ENCODE measurements at regions not wholly inside any gene's neighbourhood (a gene's known extent, or its start where the extent isn't known, plus 50 kb on each side); places are given as distances from the start of the nearest gene placed in this dataset.
A peak's percentile ranks its signal among the peaks of the same experiment; 100 is the strongest.

DNA sequence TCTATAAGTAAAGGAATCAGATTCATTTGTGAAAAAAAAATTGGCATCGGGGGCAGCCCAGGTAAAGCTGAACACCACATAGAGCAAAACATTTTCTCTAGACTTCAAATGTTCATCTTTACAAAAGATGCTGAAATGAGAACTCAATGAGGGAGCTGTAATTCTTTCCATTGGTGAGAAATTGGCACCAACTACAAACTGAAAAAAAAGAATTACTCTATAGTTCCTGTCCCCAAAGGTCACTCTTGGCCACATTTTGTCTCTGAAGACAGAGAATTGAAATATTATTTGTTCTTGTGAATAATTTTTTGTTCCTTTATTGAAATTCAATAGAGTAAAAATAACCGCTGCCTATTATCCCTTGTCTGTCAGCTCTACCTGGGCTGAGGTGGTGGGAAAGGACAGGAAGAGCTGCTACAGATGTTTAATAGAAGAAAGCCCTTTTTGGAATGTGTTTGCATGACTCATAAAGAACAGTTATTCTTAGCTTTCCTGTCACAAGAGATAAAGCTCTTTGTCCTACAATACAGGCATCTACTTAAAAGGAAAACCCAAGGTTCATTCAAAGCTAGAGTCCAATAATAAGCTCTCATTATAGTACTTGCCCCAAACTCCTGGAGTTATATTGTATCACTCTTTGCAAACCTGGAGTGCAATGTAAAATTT is 380.1 kb upstream of the KITLG start:
- H3K27ac ChIP-seq (ENCODE audit: low read depth in 1 of 2, low read length in 1 of 2), result peak overlapping the region in 1 of 2 donors; percentile 45
- 68 to 74% methylated on average over 2 of the region's 2 CpGs for WGBS, 2 donors
- TF ChIP-seq, protein P1, sequence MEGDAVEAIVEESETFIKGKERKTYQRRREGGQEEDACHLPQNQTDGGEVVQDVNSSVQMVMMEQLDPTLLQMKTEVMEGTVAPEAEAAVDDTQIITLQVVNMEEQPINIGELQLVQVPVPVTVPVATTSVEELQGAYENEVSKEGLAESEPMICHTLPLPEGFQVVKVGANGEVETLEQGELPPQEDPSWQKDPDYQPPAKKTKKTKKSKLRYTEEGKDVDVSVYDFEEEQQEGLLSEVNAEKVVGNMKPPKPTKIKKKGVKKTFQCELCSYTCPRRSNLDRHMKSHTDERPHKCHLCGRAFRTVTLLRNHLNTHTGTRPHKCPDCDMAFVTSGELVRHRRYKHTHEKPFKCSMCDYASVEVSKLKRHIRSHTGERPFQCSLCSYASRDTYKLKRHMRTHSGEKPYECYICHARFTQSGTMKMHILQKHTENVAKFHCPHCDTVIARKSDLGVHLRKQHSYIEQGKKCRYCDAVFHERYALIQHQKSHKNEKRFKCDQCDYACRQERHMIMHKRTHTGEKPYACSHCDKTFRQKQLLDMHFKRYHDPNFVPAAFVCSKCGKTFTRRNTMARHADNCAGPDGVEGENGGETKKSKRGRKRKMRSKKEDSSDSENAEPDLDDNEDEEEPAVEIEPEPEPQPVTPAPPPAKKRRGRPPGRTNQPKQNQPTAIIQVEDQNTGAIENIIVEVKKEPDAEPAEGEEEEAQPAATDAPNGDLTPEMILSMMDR (IDR thresholded peaks at IDR 0.05; ENCODE audit: control extremely low read depth, extremely low read depth), result no peak
- no peak overlapping the region for H3K4me3 ChIP-seq
- H3K9me3 ChIP-seq (ENCODE audit: control insufficient read depth in 4 of 4, insufficient read depth in 3 of 4, low read length in 3 of 4), result no peaks in the 10 kb centered on the region
- no peaks in the 10 kb centered on the region for H3K36me3 ChIP-seq (ENCODE audit: control insufficient read depth in 4 of 4, insufficient read depth in 4 of 4, low read length in 4 of 4)
- DNase-seq, result peak in 2 of 3 donors; percentile 15 to 40
- H3K9ac ChIP-seq (ENCODE audit: insufficient read depth in 1 of 2, low read length in 2 of 2), result no peak overlapping the region
- no peak for ATAC-seq (ENCODE audit: insufficient read depth, low FRiP score)
- H3K27me3 ChIP-seq (ENCODE audit: control insufficient read depth in 3 of 3, insufficient read depth in 3 of 3, low read length in 2 of 3), result no peaks in the 10 kb centered on the region
- H3K4me1 ChIP-seq (ENCODE audit: control insufficient read depth in 5 of 5, insufficient read depth in 5 of 5, low read length in 5 of 5), result peaks cover 0 to 4% (median 0%) of the 10 kb centered on the region in 5 donors

DNA sequence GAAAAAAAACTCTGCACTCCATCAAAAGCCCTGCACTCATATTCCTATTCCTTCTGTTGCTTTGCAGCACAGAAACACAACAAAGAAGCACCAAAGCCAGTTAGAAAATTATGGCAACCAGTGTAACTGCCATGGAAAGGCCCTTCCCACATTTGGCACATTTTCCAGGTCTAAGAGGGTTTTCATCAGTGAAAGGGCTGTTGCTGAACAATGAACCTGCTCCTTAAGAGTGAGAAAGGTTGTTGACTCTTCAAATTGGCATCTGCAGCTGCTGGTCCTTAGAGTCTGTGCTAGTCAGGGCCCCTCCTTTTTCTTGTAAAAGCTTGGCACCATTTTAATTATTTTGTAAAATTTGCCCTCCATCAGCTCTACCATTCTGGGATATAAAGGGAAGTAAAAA is 378.7 kb upstream of the KITLG start:
- no peak for ATAC-seq (ENCODE audit: insufficient read depth, low FRiP score)
- H3K27ac ChIP-seq (ENCODE audit: low read depth in 1 of 2, low read length in 1 of 2), result peak overlapping the region in 1 of 2 donors; percentile 47
- TF ChIP-seq, protein P1 (IDR thresholded peaks at IDR 0.05; ENCODE audit: control extremely low read depth, extremely low read depth), result no peak

GRCh38 chr12:88958153-88958552 is 377.9 kb upstream of the KITLG start:
- DNase-seq, result no peak
- no peak for ATAC-seq (ENCODE audit: insufficient read depth, low FRiP score)
- Histone ChIP-seq H3K27ac (ENCODE audit: low read depth in 1 of 2, low read length in 1 of 2) (no peak overlapping the region), H3K4me3 (no peak overlapping the region), H3K27me3 (ENCODE audit: control insufficient read depth in 3 of 3, insufficient read depth in 3 of 3, low read length in 2 of 3) (no peaks in the 10 kb centered on the region), H3K36me3 (ENCODE audit: control insufficient read depth in 4 of 4, insufficient read depth in 4 of 4, low read length in 4 of 4) (no peaks in the 10 kb centered on the region), H3K9me3 (ENCODE audit: control insufficient read depth in 4 of 4, insufficient read depth in 3 of 4, low read length in 3 of 4) (no peaks in the 10 kb centered on the region), H3K9ac (ENCODE audit: insufficient read depth in 1 of 2, low read length in 2 of 2) (no peak overlapping the region), H3K4me1 (ENCODE audit: control insufficient read depth in 5 of 5, insufficient read depth in 5 of 5, low read length in 5 of 5) (peaks cover 0 to 4% (median 0%) of the 10 kb centered on the region in 5 donors)
- TF ChIP-seq, protein P1 (IDR thresholded peaks at IDR 0.05; ENCODE audit: control extremely low read depth, extremely low read depth), result no peak

More for the DNA sequence above, 378.7 kb upstream of the KITLG start:
- H3K9me3 ChIP-seq (ENCODE audit: control insufficient read depth in 4 of 4, insufficient read depth in 3 of 4, low read length in 3 of 4), result no peaks in the 10 kb centered on the region
- no peaks in the 10 kb centered on the region for H3K36me3 ChIP-seq (ENCODE audit: control insufficient read depth in 4 of 4, insufficient read depth in 4 of 4, low read length in 4 of 4)
- H3K9ac ChIP-seq (ENCODE audit: insufficient read depth in 1 of 2, low read length in 2 of 2), result no peak overlapping the region
- H3K4me1 ChIP-seq (ENCODE audit: control insufficient read depth in 5 of 5, insufficient read depth in 5 of 5, low read length in 5 of 5), result peaks cover 0 to 4% (median 0%) of the 10 kb centered on the region in 5 donors
- peak in 1 of 3 donors; percentile 23 for DNase-seq
- no peaks in the 10 kb centered on the region for H3K27me3 ChIP-seq (ENCODE audit: control insufficient read depth in 3 of 3, insufficient read depth in 3 of 3, low read length in 2 of 3)
- H3K4me3 ChIP-seq, result no peak overlapping the region

- H3K27ac ChIP-seq (ENCODE audit: low read depth in 1 of 2, low read length in 1 of 2), result no peak overlapping the region
- DNase-seq, result no peak
- WGBS, 2 donors, result 90 to 92% methylated on average over 3 of the region's 3 CpGs
- H3K9me3 ChIP-seq (ENCODE audit: control insufficient read depth in 4 of 4, insufficient read depth in 3 of 4, low read length in 3 of 4), result no peaks in the 10 kb centered on the region
- H3K9ac ChIP-seq (ENCODE audit: insufficient read depth in 1 of 2, low read length in 2 of 2), result no peak overlapping the region
- peaks cover 0 to 4% (median 0%) of the 10 kb centered on the region in 5 donors for H3K4me1 ChIP-seq (ENCODE audit: control insufficient read depth in 5 of 5, insufficient read depth in 5 of 5, low read length in 5 of 5)
- no peaks in the 10 kb centered on the region for H3K27me3 ChIP-seq (ENCODE audit: control insufficient read depth in 3 of 3, insufficient read depth in 3 of 3, low read length in 2 of 3)
- TF ChIP-seq, protein P1 (IDR thresholded peaks at IDR 0.05; ENCODE audit: control extremely low read depth, extremely low read depth), result no peak
- H3K36me3 ChIP-seq (ENCODE audit: control insufficient read depth in 4 of 4, insufficient read depth in 4 of 4, low read length in 4 of 4), result no peaks in the 10 kb centered on the region
- ATAC-seq (ENCODE audit: insufficient read depth, low FRiP score), result no peak
- no peak overlapping the region for H3K4me3 ChIP-seq
Measured at GRCh38 chr12:88957358-88957757, 377.1 kb upstream of the KITLG start.

Data from lung (tissue), 11 donors.